Panc1 (cell line): ENCODE measurements at regions not wholly inside any gene's neighbourhood (a gene's known extent, or its start where the extent isn't known, plus 50 kb on each side); places are given as distances from the start of the nearest gene placed in this dataset.

Experiments used
- ATAC-seq: fragments of 200-7000 bp; cut with Tn5 transposase; 2 replicates; pipeline ENCODE4 v1.9.1; 2020; ENCODE audit warnings: mild to moderate bottlenecking, moderate library complexity
- BruUV-seq: library from RNA; stranded (reverse); fragments of 400-500 nt; replicated peaks from 2 replicates; lab custom pipeline; 2021; lab: Mats Ljungman, UMichigan
- CTCF ChIA-PET: fragments of 300-600 bp; sonication (Branson Sonifier 250); formaldehyde crosslinking; loops from one replicate; lab custom pipeline; 2022; ENCODE audit warnings: antibody characterized with exemption; lab: Charles Lee
- POLR2A ChIA-PET: fragments of 300-600 bp; sonication (Branson Sonifier 250); formaldehyde crosslinking; loops from one replicate; lab custom pipeline; 2022; ENCODE audit warnings: antibody characterized with exemption; lab: Charles Lee
- DNase-seq: peaks from one replicate; pipeline ENCODE4 v3.0.0-alpha.2; 2010; ENCODE audit warnings: low read depth, low spot score
- H3K27ac ChIP-seq: 2 replicates; pipeline ENCODE4 v1.5.1; 2011; ENCODE audit warnings: mild to moderate bottlenecking, low read length, inconsistent platforms
- H3K27me3 ChIP-seq: fragments of 200-500 bp; sonication (Bioruptor generic); 2 replicates; pipeline ENCODE4 v1.6.0; 2014; ENCODE audit warnings: low read length, inconsistent platforms; ENCODE audit not compliant: control insufficient read depth, insufficient read depth
- H3K36me3 ChIP-seq: fragments of 200-500 bp; sonication (Bioruptor generic); 2 replicates; pipeline ENCODE4 v1.5.1; 2014; ENCODE audit warnings: inconsistent platforms, mild to moderate bottlenecking, low read length, moderate library complexity; ENCODE audit not compliant: control insufficient read depth, insufficient read depth
- H3K4me1 ChIP-seq: 2 replicates; pipeline ENCODE4 v1.5.1; 2011; ENCODE audit warnings: inconsistent platforms, mild to moderate bottlenecking, low read length, moderate library complexity; ENCODE audit not compliant: control insufficient read depth, insufficient read depth
- H3K4me3 ChIP-seq, 2 experiments: 2 replicates each; pipeline ENCODE4 v1.5.1; 2011 to 2012; ENCODE audit warnings: low read depth in 2 of 2, low read length in 2 of 2, mild to moderate bottlenecking in 2 of 2, inconsistent platforms in 1 of 2, moderate library complexity in 1 of 2
- H3K9me3 ChIP-seq: fragments of 200-500 bp; sonication (Bioruptor generic); 2 replicates; pipeline ENCODE4 v1.5.1; 2014; ENCODE audit warnings: low read depth, mild to moderate bottlenecking, inconsistent platforms, low read length, moderate library complexity; ENCODE audit not compliant: control insufficient read depth, insufficient read depth
- POLR2AphosphoS5 ChIP-seq: IDR thresholded peaks from 2 replicates; pipeline ENCODE4 v1.6.1; 2012; ENCODE audit warnings: mild to moderate bottlenecking, low read depth, low read length, moderate library complexity
- SIN3A ChIP-seq: IDR thresholded peaks from 2 replicates; pipeline ENCODE4 v1.6.1; 2012; ENCODE audit warnings: low read depth, mild to moderate bottlenecking, low read length, moderate library complexity, borderline replicate concordance; ENCODE audit not compliant: insufficient read depth
- TCF7L2 ChIP-seq: IDR thresholded peaks from 2 replicates; pipeline ENCODE4 v1.6.1; 2011; ENCODE audit warnings: mild to moderate bottlenecking, low read depth, low read length, inconsistent platforms
- in situ Hi-C: cut with HindIII; loops from 2 replicates; pipeline ENCODE4 v1.10.0; 2016; ENCODE audit warnings: low sequenced_read_pairs, low pct_unique_long_range_greater_than_20kb
- intact Hi-C: fragments of 100-400 bp; cut with micrococcal nuclease; formaldehyde crosslinking; loops from one replicate; pipeline ENCODE4 v1.10.0; 2022; ENCODE audit not compliant: unreplicated experiment
- TF ChIP-seq, protein P1 (sequence below), 2 experiments: IDR thresholded peaks; 2 replicates each; pipeline ENCODE4 v1.6.1; 2011 to 2012; ENCODE audit warnings: low read depth in 2 of 2, control low read depth in 1 of 2, low read length in 1 of 2, mild to moderate bottlenecking in 1 of 2, moderate library complexity in 1 of 2; ENCODE audit not compliant: insufficient read depth in 1 of 2
- TF ChIP-seq, protein P2 (sequence below): fragments of 450-650 bp; IDR thresholded peaks from 2 replicates; pipeline ENCODE4 v1.5.1; 2017; ENCODE audit warnings: mild to moderate bottlenecking

DNA sequence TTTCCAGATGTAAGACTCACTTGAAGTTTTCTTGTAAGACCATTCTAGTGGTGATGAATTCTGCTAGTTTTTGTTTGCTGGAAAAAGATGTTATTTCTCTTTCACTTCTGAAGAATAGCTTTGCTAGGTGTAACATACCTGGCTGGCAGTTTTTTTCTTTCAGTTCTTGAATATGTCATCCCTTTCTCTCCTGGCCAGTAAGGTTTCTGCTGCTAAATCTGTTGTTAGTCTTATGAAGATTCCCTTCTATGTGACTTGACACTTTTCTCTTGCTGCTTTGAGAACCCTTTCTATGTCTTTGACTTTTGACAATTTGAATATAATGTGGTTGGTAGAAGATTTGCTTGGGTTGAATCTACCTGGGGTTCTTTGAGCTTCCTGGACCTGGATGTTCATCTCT lies 314.7 kb upstream of the NOX3 start:
- Histone ChIP-seq H3K27ac (no peak overlapping the region), H3K4me1 (no peaks in the 10 kb centered on the region), H3K9me3 (no peaks in the 10 kb centered on the region), H3K36me3 (no peaks in the 10 kb centered on the region), H3K4me3 (no peak overlapping the region), H3K27me3 (no peaks in the 10 kb centered on the region)
- ChIA-PET CTCF (no interaction called here), POLR2A (no interaction called here)
- BruUV-seq, result no TSS peak
- TF ChIP-seq, protein P1, sequence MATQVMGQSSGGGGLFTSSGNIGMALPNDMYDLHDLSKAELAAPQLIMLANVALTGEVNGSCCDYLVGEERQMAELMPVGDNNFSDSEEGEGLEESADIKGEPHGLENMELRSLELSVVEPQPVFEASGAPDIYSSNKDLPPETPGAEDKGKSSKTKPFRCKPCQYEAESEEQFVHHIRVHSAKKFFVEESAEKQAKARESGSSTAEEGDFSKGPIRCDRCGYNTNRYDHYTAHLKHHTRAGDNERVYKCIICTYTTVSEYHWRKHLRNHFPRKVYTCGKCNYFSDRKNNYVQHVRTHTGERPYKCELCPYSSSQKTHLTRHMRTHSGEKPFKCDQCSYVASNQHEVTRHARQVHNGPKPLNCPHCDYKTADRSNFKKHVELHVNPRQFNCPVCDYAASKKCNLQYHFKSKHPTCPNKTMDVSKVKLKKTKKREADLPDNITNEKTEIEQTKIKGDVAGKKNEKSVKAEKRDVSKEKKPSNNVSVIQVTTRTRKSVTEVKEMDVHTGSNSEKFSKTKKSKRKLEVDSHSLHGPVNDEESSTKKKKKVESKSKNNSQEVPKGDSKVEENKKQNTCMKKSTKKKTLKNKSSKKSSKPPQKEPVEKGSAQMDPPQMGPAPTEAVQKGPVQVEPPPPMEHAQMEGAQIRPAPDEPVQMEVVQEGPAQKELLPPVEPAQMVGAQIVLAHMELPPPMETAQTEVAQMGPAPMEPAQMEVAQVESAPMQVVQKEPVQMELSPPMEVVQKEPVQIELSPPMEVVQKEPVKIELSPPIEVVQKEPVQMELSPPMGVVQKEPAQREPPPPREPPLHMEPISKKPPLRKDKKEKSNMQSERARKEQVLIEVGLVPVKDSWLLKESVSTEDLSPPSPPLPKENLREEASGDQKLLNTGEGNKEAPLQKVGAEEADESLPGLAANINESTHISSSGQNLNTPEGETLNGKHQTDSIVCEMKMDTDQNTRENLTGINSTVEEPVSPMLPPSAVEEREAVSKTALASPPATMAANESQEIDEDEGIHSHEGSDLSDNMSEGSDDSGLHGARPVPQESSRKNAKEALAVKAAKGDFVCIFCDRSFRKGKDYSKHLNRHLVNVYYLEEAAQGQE (IDR thresholded peaks at IDR 0.05; ENCODE audit: insufficient read depth in 1 of 2, low read depth in 2 of 2, low read length in 1 of 2), result no peak
- TF ChIP-seq SIN3A (no peak), TCF7L2 (no peak), POLR2AphosphoS5 (no peak)
- TF ChIP-seq, protein P2, sequence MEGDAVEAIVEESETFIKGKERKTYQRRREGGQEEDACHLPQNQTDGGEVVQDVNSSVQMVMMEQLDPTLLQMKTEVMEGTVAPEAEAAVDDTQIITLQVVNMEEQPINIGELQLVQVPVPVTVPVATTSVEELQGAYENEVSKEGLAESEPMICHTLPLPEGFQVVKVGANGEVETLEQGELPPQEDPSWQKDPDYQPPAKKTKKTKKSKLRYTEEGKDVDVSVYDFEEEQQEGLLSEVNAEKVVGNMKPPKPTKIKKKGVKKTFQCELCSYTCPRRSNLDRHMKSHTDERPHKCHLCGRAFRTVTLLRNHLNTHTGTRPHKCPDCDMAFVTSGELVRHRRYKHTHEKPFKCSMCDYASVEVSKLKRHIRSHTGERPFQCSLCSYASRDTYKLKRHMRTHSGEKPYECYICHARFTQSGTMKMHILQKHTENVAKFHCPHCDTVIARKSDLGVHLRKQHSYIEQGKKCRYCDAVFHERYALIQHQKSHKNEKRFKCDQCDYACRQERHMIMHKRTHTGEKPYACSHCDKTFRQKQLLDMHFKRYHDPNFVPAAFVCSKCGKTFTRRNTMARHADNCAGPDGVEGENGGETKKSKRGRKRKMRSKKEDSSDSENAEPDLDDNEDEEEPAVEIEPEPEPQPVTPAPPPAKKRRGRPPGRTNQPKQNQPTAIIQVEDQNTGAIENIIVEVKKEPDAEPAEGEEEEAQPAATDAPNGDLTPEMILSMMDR, result no peak
- DNase-seq (no peak), ATAC-seq (no peak)
- intact Hi-C loops, result no loop called here
- in situ Hi-C loops, result no loop called here

DNA sequence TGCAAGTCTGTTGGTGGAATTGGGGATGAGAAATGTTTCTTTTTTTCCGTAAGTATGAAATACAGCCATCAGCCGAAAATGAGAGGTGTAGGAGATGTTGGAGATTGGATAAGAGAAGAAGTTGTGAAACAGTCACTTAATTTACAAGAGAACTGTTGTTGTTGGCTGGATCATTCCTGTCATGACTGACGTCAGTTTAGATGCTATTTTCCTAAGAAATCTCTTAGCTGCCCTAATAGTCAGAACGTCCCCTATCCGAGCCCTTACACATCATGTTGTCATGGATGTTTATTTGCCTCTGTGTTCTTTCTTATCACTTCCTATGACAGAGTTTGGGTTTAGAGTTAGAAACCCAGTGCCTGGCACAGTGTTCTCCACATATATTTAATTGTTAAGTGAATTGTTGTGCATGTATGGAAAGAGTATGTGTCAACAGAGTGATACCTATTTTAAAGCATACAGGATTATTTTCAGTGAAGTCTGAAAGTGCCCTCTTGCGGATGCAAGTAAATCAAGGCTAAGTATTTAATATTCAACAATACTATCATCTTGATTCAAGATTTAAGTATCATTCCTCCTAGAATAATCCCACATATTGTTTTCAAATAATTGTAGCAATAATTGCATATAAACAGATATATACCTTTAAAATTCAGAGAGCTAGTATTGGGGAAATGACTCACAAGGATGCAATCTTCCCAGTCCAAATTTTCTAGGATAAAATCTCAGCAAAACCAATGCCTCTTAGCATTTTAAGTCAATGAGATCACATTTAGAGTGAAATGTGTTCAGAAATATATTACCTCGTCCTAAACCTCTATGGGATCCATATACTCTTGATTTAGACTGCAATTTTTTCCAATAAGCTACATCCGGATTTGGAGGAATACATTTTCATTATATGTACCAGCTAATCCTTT lies 309.9 kb upstream of the NOX3 start:
- no peak for ATAC-seq
- in situ Hi-C loops (no loop called here), intact Hi-C loops (no loop called here)
- ChIA-PET POLR2A (no interaction called here), CTCF (no interaction called here)
- TF ChIP-seq, protein P2, result no peak
- TF ChIP-seq, protein P1 (IDR thresholded peaks at IDR 0.05; ENCODE audit: insufficient read depth in 1 of 2, low read depth in 2 of 2, low read length in 1 of 2), result no peak
- no peak for TF ChIP-seq SIN3A
- no peak for TF ChIP-seq POLR2AphosphoS5
- TF ChIP-seq TCF7L2, result no peak
- H3K4me3 ChIP-seq, result no peak overlapping the region
- H3K27ac ChIP-seq, result no peak overlapping the region
- BruUV-seq, result no TSS peak
- H3K9me3 ChIP-seq, result no peaks in the 10 kb centered on the region
- H3K27me3 ChIP-seq, result no peaks in the 10 kb centered on the region
- DNase-seq, result no peak
- no peaks in the 10 kb centered on the region for H3K36me3 ChIP-seq
- H3K4me1 ChIP-seq, result no peaks in the 10 kb centered on the region
